GM19043 (cell line): ENCODE measurements at regions not wholly inside any gene's neighbourhood (a gene's known extent, or its start where the extent isn't known, plus 50 kb on each side); places are given as distances from the start of the nearest gene placed in this dataset.

Experiments
- ATAC-seq: cut with Tn5 transposase; IDR thresholded peaks from one replicate; pipeline ENCODE4 v1.9.1; 2021; ENCODE audit warnings: low read depth; ENCODE audit not compliant: unreplicated experiment

GRCh38 chr10:9615189-9615588 lies 1402.5 kb upstream of the CELF2 start:
- ATAC-seq = no peak

- ATAC-seq = no peak
Observed at GRCh38 chr10:9621216-9621615, 1396.5 kb upstream of the CELF2 start.

- no peak for ATAC-seq
Observed at GRCh38 chr10:9625304-9625703, 1392.4 kb upstream of the CELF2 start.

GRCh38 chr10:9634466-9634865 lies 1383.2 kb upstream of the CELF2 start:
- no peak for ATAC-seq

GRCh38 chr10:9635691-9636090 lies 1382.0 kb upstream of the CELF2 start:
- no peak for ATAC-seq

- no peak for ATAC-seq
Observed at GRCh38 chr10:9636216-9636615, 1381.5 kb upstream of the CELF2 start.

GRCh38 chr10:9643782-9644181 lies 1373.9 kb upstream of the CELF2 start:
- ATAC-seq = no peak

- no peak for ATAC-seq
Observed at GRCh38 chr10:9645404-9645803, 1372.3 kb upstream of the CELF2 start.

- no peak for ATAC-seq
Observed at GRCh38 chr10:9645928-9646600, 1371.6 kb upstream of the CELF2 start.

- ATAC-seq = no peak
Observed at GRCh38 chr10:9654261-9654660, 1363.4 kb upstream of the CELF2 start.

- ATAC-seq = no peak
Observed at GRCh38 chr10:9656386-9656785, 1361.3 kb upstream of the CELF2 start.

GRCh38 chr10:9656996-9657395 lies 1360.7 kb upstream of the CELF2 start:
- ATAC-seq = no peak

- no peak for ATAC-seq
Observed at GRCh38 chr10:9657530-9657929, 1360.1 kb upstream of the CELF2 start.

- ATAC-seq = no peak
Observed at GRCh38 chr10:9668411-9668810, 1349.3 kb upstream of the CELF2 start.

- no peak for ATAC-seq
Observed at GRCh38 chr10:9670911-9671310, 1346.8 kb upstream of the CELF2 start.

- no peak for ATAC-seq
Observed at GRCh38 chr10:9681655-9682054, 1336.0 kb upstream of the CELF2 start.

GRCh38 chr10:9682802-9683201 lies 1334.9 kb upstream of the CELF2 start:
- no peak for ATAC-seq

- no peak for ATAC-seq
Observed at GRCh38 chr10:9684186-9684585, 1333.5 kb upstream of the CELF2 start.

- no peak for ATAC-seq
Observed at GRCh38 chr10:9685596-9685995, 1332.1 kb upstream of the CELF2 start.

- ATAC-seq = no peak
Observed at GRCh38 chr10:9688711-9689110, 1329.0 kb upstream of the CELF2 start.

- no peak for ATAC-seq
Observed at GRCh38 chr10:9707216-9707615, 1310.5 kb upstream of the CELF2 start.

GRCh38 chr10:9709849-9710248 lies 1307.8 kb upstream of the CELF2 start:
- no peak for ATAC-seq

- no peak for ATAC-seq
Observed at GRCh38 chr10:9712393-9712792, 1305.3 kb upstream of the CELF2 start.
